Ishikawa (cell line): ENCODE measurements at regions not wholly inside any gene's neighbourhood (a gene's known extent, or its start where the extent isn't known, plus 50 kb on each side); places are given as distances from the start of the nearest gene placed in this dataset.

Experiments used
- CEBPB ChIP-seq: IDR thresholded peaks from 2 replicates; pipeline ENCODE4 v1.6.1; 2012
- EP300 ChIP-seq: IDR thresholded peaks from 2 replicates; pipeline ENCODE4 v1.6.1; 2012; ENCODE audit warnings: borderline replicate concordance
- MAX ChIP-seq: IDR thresholded peaks from 2 replicates; pipeline ENCODE4 v1.6.1; 2012
- RAD21 ChIP-seq: IDR thresholded peaks from 2 replicates; pipeline ENCODE4 v1.6.1; 2012; ENCODE audit warnings: low read depth
- TAF1 ChIP-seq: IDR thresholded peaks from 2 replicates; pipeline ENCODE4 v1.6.1; 2012; ENCODE audit warnings: low read depth, mild to moderate bottlenecking
- TCF12 ChIP-seq: IDR thresholded peaks from 2 replicates; pipeline ENCODE4 v1.6.1; 2012; ENCODE audit warnings: low read depth
- YY1 ChIP-seq: IDR thresholded peaks from 2 replicates; pipeline ENCODE4 v1.6.1; 2012; ENCODE audit warnings: low read depth
- TF ChIP-seq, protein P1 (sequence below): IDR thresholded peaks from 2 replicates; pipeline ENCODE4 v1.6.1; 2012; ENCODE audit warnings: low read depth, mild to moderate bottlenecking

DNA sequence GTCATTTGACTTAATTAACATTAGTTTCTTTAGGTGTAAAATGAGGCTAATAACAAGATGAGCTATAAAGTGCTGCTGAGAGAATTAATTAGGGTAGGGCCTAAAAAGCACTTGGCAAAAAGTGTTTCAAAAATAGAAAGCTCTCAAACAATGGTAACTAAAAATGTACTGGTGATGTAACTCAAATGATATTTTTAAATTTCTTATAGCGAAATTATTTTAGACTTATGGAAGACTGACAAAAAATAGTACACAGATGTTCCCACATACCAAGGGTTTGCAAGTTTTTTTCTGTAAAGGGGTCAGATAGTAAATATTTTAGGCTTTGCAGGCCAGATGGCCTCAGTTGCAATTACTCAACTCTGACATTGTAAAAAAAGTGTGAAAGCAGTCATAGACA is 190.7 kb upstream of the UFL1 start:
- TF ChIP-seq YY1 (no peak), CEBPB (no peak), EP300 (no peak), TCF12 (no peak), TAF1 (no peak), MAX (no peak), RAD21 (no peak)
- TF ChIP-seq, protein P1, sequence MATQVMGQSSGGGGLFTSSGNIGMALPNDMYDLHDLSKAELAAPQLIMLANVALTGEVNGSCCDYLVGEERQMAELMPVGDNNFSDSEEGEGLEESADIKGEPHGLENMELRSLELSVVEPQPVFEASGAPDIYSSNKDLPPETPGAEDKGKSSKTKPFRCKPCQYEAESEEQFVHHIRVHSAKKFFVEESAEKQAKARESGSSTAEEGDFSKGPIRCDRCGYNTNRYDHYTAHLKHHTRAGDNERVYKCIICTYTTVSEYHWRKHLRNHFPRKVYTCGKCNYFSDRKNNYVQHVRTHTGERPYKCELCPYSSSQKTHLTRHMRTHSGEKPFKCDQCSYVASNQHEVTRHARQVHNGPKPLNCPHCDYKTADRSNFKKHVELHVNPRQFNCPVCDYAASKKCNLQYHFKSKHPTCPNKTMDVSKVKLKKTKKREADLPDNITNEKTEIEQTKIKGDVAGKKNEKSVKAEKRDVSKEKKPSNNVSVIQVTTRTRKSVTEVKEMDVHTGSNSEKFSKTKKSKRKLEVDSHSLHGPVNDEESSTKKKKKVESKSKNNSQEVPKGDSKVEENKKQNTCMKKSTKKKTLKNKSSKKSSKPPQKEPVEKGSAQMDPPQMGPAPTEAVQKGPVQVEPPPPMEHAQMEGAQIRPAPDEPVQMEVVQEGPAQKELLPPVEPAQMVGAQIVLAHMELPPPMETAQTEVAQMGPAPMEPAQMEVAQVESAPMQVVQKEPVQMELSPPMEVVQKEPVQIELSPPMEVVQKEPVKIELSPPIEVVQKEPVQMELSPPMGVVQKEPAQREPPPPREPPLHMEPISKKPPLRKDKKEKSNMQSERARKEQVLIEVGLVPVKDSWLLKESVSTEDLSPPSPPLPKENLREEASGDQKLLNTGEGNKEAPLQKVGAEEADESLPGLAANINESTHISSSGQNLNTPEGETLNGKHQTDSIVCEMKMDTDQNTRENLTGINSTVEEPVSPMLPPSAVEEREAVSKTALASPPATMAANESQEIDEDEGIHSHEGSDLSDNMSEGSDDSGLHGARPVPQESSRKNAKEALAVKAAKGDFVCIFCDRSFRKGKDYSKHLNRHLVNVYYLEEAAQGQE: no peak
